ENCODE measurements at regions not wholly inside any gene's neighbourhood (a gene's known extent, or its start where the extent isn't known, plus 50 kb on each side); places are given as distances from the start of the nearest gene placed in this dataset.

- DNase-seq: no peak
These were observed 69.7 kb upstream of the EDNRB start for GRCh38 chr13:77988355-77988754.

GRCh38 chr13:77986713-77987112, 68.1 kb upstream of the EDNRB start:
- DNase-seq: no peak

- no peak for DNase-seq
These were observed 67.4 kb upstream of the EDNRB start for GRCh38 chr13:77985866-77986636.

GRCh38 chr13:77981281-77981881, 62.8 kb upstream of the EDNRB start:
- DNase-seq: no peak

- DNase-seq: no peak
These were observed 62.0 kb upstream of the EDNRB start for GRCh38 chr13:77980592-77980991.

GRCh38 chr13:77979721-77980385, 61.2 kb upstream of the EDNRB start:
- no peak for DNase-seq

GRCh38 chr13:77975358-77976042, 56.9 kb upstream of the EDNRB start:
- DNase-seq: no peak

- no peak for DNase-seq
These were observed 50.7 kb upstream of the EDNRB start for GRCh38 chr13:77969299-77969698.
